Panc1 (cell line): ENCODE measurements at regions not wholly inside any gene's neighbourhood (a gene's known extent, or its start where the extent isn't known, plus 50 kb on each side); places are given as distances from the start of the nearest gene placed in this dataset.

Experiments
- ATAC-seq: fragments of 200-7000 bp; cut with Tn5 transposase; 2 replicates; pipeline ENCODE4 v1.9.1; 2020; ENCODE audit warnings: mild to moderate bottlenecking, moderate library complexity
- BruUV-seq: library from RNA; stranded (reverse); fragments of 400-500 nt; replicated peaks from 2 replicates; lab custom pipeline; 2021; lab: Mats Ljungman, UMichigan
- CTCF ChIA-PET: fragments of 300-600 bp; sonication (Branson Sonifier 250); formaldehyde crosslinking; loops from one replicate; lab custom pipeline; 2022; ENCODE audit warnings: antibody characterized with exemption; lab: Charles Lee
- POLR2A ChIA-PET: fragments of 300-600 bp; sonication (Branson Sonifier 250); formaldehyde crosslinking; loops from one replicate; lab custom pipeline; 2022; ENCODE audit warnings: antibody characterized with exemption; lab: Charles Lee
- DNase-seq: peaks from one replicate; pipeline ENCODE4 v3.0.0-alpha.2; 2010; ENCODE audit warnings: low read depth, low spot score
- H3K27ac ChIP-seq: 2 replicates; pipeline ENCODE4 v1.5.1; 2011; ENCODE audit warnings: mild to moderate bottlenecking, low read length, inconsistent platforms
- H3K27me3 ChIP-seq: fragments of 200-500 bp; sonication (Bioruptor generic); 2 replicates; pipeline ENCODE4 v1.6.0; 2014; ENCODE audit warnings: low read length, inconsistent platforms; ENCODE audit not compliant: control insufficient read depth, insufficient read depth
- H3K36me3 ChIP-seq: fragments of 200-500 bp; sonication (Bioruptor generic); 2 replicates; pipeline ENCODE4 v1.5.1; 2014; ENCODE audit warnings: inconsistent platforms, mild to moderate bottlenecking, low read length, moderate library complexity; ENCODE audit not compliant: control insufficient read depth, insufficient read depth
- H3K4me1 ChIP-seq: 2 replicates; pipeline ENCODE4 v1.5.1; 2011; ENCODE audit warnings: inconsistent platforms, mild to moderate bottlenecking, low read length, moderate library complexity; ENCODE audit not compliant: control insufficient read depth, insufficient read depth
- H3K4me3 ChIP-seq, 2 experiments: 2 replicates each; pipeline ENCODE4 v1.5.1; 2011 to 2012; ENCODE audit warnings: low read depth in 2 of 2, low read length in 2 of 2, mild to moderate bottlenecking in 2 of 2, inconsistent platforms in 1 of 2, moderate library complexity in 1 of 2
- H3K9me3 ChIP-seq: fragments of 200-500 bp; sonication (Bioruptor generic); 2 replicates; pipeline ENCODE4 v1.5.1; 2014; ENCODE audit warnings: low read depth, mild to moderate bottlenecking, inconsistent platforms, low read length, moderate library complexity; ENCODE audit not compliant: control insufficient read depth, insufficient read depth
- POLR2AphosphoS5 ChIP-seq: IDR thresholded peaks from 2 replicates; pipeline ENCODE4 v1.6.1; 2012; ENCODE audit warnings: mild to moderate bottlenecking, low read depth, low read length, moderate library complexity
- REST ChIP-seq, 2 experiments: IDR thresholded peaks; 2 replicates each; pipeline ENCODE4 v1.6.1; 2011 to 2012; ENCODE audit warnings: low read depth in 2 of 2, control low read depth in 1 of 2, low read length in 1 of 2, mild to moderate bottlenecking in 1 of 2, moderate library complexity in 1 of 2; ENCODE audit not compliant: insufficient read depth in 1 of 2
- SIN3A ChIP-seq: IDR thresholded peaks from 2 replicates; pipeline ENCODE4 v1.6.1; 2012; ENCODE audit warnings: low read depth, mild to moderate bottlenecking, low read length, moderate library complexity, borderline replicate concordance; ENCODE audit not compliant: insufficient read depth
- TCF7L2 ChIP-seq: IDR thresholded peaks from 2 replicates; pipeline ENCODE4 v1.6.1; 2011; ENCODE audit warnings: mild to moderate bottlenecking, low read depth, low read length, inconsistent platforms
- in situ Hi-C: cut with HindIII; loops from 2 replicates; pipeline ENCODE4 v1.10.0; 2016; ENCODE audit warnings: low sequenced_read_pairs, low pct_unique_long_range_greater_than_20kb
- intact Hi-C: fragments of 100-400 bp; cut with micrococcal nuclease; formaldehyde crosslinking; loops from one replicate; pipeline ENCODE4 v1.10.0; 2022; ENCODE audit not compliant: unreplicated experiment
- TF ChIP-seq, protein P1 (sequence below): fragments of 450-650 bp; IDR thresholded peaks from 2 replicates; pipeline ENCODE4 v1.5.1; 2017; ENCODE audit warnings: mild to moderate bottlenecking

GRCh38 chr13:89883893-89884448 is 1463.5 kb upstream of the MIR17HG start:
- ATAC-seq (no peak), DNase-seq (no peak)
- TF ChIP-seq, protein P1, sequence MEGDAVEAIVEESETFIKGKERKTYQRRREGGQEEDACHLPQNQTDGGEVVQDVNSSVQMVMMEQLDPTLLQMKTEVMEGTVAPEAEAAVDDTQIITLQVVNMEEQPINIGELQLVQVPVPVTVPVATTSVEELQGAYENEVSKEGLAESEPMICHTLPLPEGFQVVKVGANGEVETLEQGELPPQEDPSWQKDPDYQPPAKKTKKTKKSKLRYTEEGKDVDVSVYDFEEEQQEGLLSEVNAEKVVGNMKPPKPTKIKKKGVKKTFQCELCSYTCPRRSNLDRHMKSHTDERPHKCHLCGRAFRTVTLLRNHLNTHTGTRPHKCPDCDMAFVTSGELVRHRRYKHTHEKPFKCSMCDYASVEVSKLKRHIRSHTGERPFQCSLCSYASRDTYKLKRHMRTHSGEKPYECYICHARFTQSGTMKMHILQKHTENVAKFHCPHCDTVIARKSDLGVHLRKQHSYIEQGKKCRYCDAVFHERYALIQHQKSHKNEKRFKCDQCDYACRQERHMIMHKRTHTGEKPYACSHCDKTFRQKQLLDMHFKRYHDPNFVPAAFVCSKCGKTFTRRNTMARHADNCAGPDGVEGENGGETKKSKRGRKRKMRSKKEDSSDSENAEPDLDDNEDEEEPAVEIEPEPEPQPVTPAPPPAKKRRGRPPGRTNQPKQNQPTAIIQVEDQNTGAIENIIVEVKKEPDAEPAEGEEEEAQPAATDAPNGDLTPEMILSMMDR = no peak
- TF ChIP-seq TCF7L2 (no peak), SIN3A (no peak), REST (IDR thresholded peaks at IDR 0.05; ENCODE audit: insufficient read depth in 1 of 2, low read depth in 2 of 2, low read length in 1 of 2) (no peak), POLR2AphosphoS5 (no peak)
- ChIA-PET CTCF (no interaction called here), POLR2A (no interaction called here)
- no peak overlapping the region for H3K4me3 ChIP-seq
- H3K9me3 ChIP-seq = no peaks in the 10 kb centered on the region
- intact Hi-C loops = no loop called here
- no peak overlapping the region for H3K27ac ChIP-seq
- no TSS peak for BruUV-seq
- no peaks in the 10 kb centered on the region for H3K4me1 ChIP-seq
- in situ Hi-C loops = no loop called here
- H3K36me3 ChIP-seq = no peaks in the 10 kb centered on the region
- H3K27me3 ChIP-seq = no peaks in the 10 kb centered on the region

- POLR2A ChIA-PET = no interaction called here
- H3K4me1 ChIP-seq = no peaks in the 10 kb centered on the region
- intact Hi-C loops (no loop called here), in situ Hi-C loops (no loop called here)
- H3K36me3 ChIP-seq = no peaks in the 10 kb centered on the region
- no peak for DNase-seq
- H3K4me3 ChIP-seq = no peak overlapping the region
- H3K27ac ChIP-seq = no peak overlapping the region
- BruUV-seq = no TSS peak
- H3K27me3 ChIP-seq = no peaks in the 10 kb centered on the region
- H3K9me3 ChIP-seq = no peaks in the 10 kb centered on the region
- no peak for ATAC-seq
- CTCF ChIA-PET = no interaction called here
- no peak for TF ChIP-seq POLR2AphosphoS5
- no peak for TF ChIP-seq SIN3A
- TF ChIP-seq REST (IDR thresholded peaks at IDR 0.05; ENCODE audit: insufficient read depth in 1 of 2, low read depth in 2 of 2, low read length in 1 of 2) = no peak
- TF ChIP-seq, protein P1 = no peak
- no peak for TF ChIP-seq TCF7L2
These were observed 1456.7 kb upstream of the MIR17HG start for GRCh38 chr13:89890806-89891205.
